Gastroesophageal sphincter (tissue), 3 donors: ENCODE measurements at regions not wholly inside any gene's neighbourhood (a gene's known extent, or its start where the extent isn't known, plus 50 kb on each side); places are given as distances from the start of the nearest gene placed in this dataset.

Source experiments
- EP300 ChIP-seq: sonication (generic); formaldehyde crosslinking; IDR thresholded peaks from one replicate; pipeline ENCODE4 v1.6.1; 2017; ENCODE audit warnings: antibody characterized with exemption, mild to moderate bottlenecking
- POLR2A ChIP-seq, 2 donors: fragments of 450-650 bp; IDR thresholded peaks; one replicate each; pipeline ENCODE4 v1.6.1; 2017; ENCODE audit warnings: antibody characterized with exemption in 2 of 2, mild to moderate bottlenecking in 2 of 2, moderate library complexity in 1 of 2
- POLR2AphosphoS5 ChIP-seq: sonication (generic); formaldehyde crosslinking; IDR thresholded peaks from one replicate; pipeline ENCODE4 v1.6.1; 2017; ENCODE audit warnings: antibody characterized with exemption
- TF ChIP-seq, protein P1 (sequence below), 4 experiments: fragments of 200-600 bp in 2 of 4; fragments of 450-650 bp in 2 of 4; sonication (generic) in 1 of 4; IDR thresholded peaks; one replicate each; pipeline ENCODE4 v1.5.1; 2017 to 2019; ENCODE audit warnings: antibody characterized with exemption in 4 of 4, mild to moderate bottlenecking in 2 of 4, moderate library complexity in 2 of 4

DNA sequence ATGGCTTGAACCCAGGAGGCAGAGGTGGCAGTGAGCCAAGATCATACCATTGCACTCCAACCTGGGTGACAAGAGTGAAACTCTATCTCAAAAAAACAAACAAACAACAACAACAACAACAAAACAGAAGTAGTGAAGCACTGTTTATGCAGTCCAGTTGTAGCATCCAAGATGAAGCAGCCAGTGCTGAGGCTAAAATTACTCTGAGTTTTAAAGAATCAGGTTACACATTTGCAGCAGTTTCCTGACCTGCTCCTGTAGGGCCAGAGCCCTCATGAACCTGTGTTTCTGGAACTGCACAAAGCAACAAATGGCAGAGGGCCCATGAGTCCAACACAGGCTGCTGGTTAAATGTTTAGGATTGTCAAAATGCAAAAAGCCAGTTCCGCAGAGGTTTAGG is 499.5 kb upstream of the PSMD7 start:
- TF ChIP-seq, protein P1, sequence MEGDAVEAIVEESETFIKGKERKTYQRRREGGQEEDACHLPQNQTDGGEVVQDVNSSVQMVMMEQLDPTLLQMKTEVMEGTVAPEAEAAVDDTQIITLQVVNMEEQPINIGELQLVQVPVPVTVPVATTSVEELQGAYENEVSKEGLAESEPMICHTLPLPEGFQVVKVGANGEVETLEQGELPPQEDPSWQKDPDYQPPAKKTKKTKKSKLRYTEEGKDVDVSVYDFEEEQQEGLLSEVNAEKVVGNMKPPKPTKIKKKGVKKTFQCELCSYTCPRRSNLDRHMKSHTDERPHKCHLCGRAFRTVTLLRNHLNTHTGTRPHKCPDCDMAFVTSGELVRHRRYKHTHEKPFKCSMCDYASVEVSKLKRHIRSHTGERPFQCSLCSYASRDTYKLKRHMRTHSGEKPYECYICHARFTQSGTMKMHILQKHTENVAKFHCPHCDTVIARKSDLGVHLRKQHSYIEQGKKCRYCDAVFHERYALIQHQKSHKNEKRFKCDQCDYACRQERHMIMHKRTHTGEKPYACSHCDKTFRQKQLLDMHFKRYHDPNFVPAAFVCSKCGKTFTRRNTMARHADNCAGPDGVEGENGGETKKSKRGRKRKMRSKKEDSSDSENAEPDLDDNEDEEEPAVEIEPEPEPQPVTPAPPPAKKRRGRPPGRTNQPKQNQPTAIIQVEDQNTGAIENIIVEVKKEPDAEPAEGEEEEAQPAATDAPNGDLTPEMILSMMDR (IDR thresholded peaks at IDR 0.05) = no peak
- TF ChIP-seq POLR2A (IDR thresholded peaks at IDR 0.05) = no peak
- no peak for TF ChIP-seq POLR2AphosphoS5
- TF ChIP-seq EP300 = no peak
